ENCODE measurements at regions not wholly inside any gene's neighbourhood (a gene's known extent, or its start where the extent isn't known, plus 50 kb on each side); places are given as distances from the start of the nearest gene placed in this dataset.

DNA sequence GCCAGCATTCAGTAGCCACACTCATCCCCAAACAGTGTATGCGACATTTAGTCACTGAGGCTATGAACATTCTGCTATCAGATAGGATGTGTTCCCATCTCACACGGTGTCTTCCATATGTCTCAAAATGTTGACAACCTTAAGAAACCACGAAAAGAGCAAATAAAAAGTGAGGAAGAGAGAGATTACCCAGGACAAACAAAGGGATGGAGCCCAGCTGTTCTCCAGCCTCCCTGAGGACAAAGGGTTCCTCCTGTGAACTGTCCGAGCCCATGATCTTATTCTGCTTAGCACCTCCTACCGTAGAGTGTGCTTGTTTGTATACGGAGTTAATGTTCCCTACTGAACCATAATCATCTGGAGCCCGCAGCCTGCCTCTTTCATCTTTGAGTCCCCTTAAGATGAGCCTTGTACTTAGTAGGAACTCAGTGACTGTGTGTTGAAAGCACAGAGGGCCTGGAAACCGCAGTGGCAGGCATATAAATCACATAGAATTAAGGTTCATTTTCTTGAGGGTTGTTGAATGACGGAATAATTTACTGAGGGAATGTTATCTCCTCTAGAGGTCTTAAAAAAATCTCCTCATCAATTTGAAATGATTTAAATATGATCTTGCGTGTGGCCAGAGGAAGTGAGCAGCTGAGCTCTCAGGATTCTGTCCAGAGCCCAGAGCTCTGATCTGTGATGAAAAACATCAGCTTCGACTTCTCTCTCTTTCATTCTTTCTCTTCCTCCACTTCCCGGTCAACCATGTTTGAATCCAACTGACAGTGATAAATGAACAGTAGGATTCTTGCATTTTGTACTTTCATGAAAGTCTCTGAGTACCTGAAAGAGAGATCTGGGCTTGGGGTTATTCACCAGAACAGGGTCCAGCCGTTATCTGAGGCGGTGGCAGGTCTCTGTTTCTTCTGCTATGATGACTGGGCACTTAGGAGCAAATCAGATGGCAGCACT lies 200.5 kb downstream of the KLF5 start:
- Mint-ChIP-seq H3K27ac (peak overlapping the region; percentile 18), H3K36me3 (ENCODE audit: insufficient read depth) (peaks cover 2% of the 10 kb centered on the region), H3K4me3 (ENCODE audit: low read depth) (no peak overlapping the region), H3K27me3 (no peaks in the 10 kb centered on the region), H3K9me3 (ENCODE audit: low read depth) (no peaks in the 10 kb centered on the region), H3K4me1 (ENCODE audit: low read depth) (peaks cover 24% of the 10 kb centered on the region)
- DNase-seq (ENCODE audit: low spot score, unreplicated experiment) = no peak
- TF ChIP-seq, protein P1, sequence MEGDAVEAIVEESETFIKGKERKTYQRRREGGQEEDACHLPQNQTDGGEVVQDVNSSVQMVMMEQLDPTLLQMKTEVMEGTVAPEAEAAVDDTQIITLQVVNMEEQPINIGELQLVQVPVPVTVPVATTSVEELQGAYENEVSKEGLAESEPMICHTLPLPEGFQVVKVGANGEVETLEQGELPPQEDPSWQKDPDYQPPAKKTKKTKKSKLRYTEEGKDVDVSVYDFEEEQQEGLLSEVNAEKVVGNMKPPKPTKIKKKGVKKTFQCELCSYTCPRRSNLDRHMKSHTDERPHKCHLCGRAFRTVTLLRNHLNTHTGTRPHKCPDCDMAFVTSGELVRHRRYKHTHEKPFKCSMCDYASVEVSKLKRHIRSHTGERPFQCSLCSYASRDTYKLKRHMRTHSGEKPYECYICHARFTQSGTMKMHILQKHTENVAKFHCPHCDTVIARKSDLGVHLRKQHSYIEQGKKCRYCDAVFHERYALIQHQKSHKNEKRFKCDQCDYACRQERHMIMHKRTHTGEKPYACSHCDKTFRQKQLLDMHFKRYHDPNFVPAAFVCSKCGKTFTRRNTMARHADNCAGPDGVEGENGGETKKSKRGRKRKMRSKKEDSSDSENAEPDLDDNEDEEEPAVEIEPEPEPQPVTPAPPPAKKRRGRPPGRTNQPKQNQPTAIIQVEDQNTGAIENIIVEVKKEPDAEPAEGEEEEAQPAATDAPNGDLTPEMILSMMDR (IDR thresholded peaks at IDR 0.05; ENCODE audit: unreplicated experiment) = no peak

DNA sequence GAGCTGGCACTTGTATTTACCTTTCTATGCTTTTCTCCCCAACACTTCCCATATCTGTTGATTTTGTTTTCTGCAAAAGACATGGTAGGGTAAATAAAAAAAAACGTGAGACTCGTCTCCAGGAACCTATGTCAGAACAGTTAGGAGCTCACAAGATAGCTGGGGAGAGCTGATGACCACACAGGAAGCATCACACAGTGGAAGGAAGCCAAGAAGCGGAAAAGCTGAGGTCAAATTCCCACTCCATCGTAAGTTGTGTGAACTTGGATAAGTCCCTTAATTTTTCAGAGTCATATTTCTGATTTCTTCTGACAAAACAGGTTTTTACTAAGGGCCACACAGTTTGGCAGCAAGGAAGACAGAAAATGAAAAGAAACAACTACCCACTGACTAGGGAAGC lies 199.6 kb downstream of the KLF5 start:
- H3K4me1 Mint-ChIP-seq (ENCODE audit: low read depth) = peaks cover 19% of the 10 kb centered on the region
- H3K27ac Mint-ChIP-seq = no peak overlapping the region
- DNase-seq (ENCODE audit: low spot score, unreplicated experiment) = no peak
- H3K9me3 Mint-ChIP-seq (ENCODE audit: low read depth) = no peaks in the 10 kb centered on the region
- no peaks in the 10 kb centered on the region for H3K27me3 Mint-ChIP-seq
- H3K36me3 Mint-ChIP-seq (ENCODE audit: insufficient read depth) = peaks cover 2% of the 10 kb centered on the region
- no peak overlapping the region for H3K4me3 Mint-ChIP-seq (ENCODE audit: low read depth)
- TF ChIP-seq, protein P1 (IDR thresholded peaks at IDR 0.05; ENCODE audit: unreplicated experiment) = no peak

DNA sequence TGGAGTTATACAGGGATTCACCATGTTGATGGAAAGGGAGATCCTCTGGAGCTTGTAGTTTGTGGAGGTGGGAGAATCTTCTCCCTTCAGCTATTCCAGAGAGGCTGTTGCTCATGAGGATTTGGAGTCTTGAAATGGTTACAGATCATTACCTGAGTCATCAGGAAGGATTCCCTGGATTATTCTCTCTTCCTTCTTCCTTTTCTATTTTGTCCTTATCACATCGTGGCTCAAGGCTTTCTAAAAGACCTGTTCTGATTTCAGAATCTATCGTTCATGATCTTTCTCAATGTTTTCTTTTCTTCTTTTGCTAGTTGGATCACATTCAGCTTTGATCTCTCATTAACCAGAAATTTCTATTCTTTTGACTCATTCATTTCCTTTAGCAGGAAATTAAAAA lies 196.0 kb downstream of the KLF5 start:
- Mint-ChIP-seq H3K27me3 (no peaks in the 10 kb centered on the region), H3K9me3 (ENCODE audit: low read depth) (peaks cover 3% of the 10 kb centered on the region), H3K4me1 (ENCODE audit: low read depth) (peaks cover 32% of the 10 kb centered on the region), H3K27ac (no peak overlapping the region), H3K36me3 (ENCODE audit: insufficient read depth) (peaks cover 2% of the 10 kb centered on the region), H3K4me3 (ENCODE audit: low read depth) (no peak overlapping the region)
- TF ChIP-seq, protein P1 (IDR thresholded peaks at IDR 0.05; ENCODE audit: unreplicated experiment) = no peak
- DNase-seq (ENCODE audit: low spot score, unreplicated experiment) = no peak

DNA sequence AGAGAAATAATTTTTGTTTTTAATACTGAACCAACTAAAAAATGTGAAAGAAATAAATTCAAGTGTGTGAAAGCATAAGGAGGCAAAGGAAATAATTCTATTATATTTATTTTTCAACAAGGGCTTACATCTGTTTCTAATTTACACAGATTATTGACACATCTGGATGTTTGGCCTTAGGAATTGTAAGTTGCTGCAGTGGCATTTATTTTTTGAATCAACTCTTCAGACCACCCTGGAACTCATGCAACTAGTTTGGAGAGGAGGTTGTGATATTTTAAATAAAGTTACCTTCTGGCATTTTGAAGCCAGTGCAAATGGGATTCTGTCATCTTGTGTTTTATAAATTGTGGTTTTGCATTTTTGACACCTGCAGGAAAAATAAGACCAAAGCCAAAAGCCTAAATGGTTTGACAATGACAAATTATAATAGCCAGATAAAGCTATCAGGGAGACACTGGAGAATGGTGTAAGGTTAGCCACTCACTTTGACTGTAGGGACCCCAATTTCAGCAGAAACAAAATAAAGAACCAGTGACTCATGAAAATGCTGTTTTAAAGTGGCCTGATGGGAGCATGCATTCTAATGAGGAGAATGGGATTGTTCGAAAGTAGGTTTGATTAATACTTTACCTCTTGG lies 192.9 kb downstream of the KLF5 start:
- Mint-ChIP-seq H3K4me1 (ENCODE audit: low read depth) (peaks cover 34% of the 10 kb centered on the region), H3K27ac (peak overlapping the region; percentile 51), H3K36me3 (ENCODE audit: insufficient read depth) (peaks cover 2% of the 10 kb centered on the region), H3K4me3 (ENCODE audit: low read depth) (no peak overlapping the region), H3K27me3 (no peaks in the 10 kb centered on the region), H3K9me3 (ENCODE audit: low read depth) (peaks cover 3% of the 10 kb centered on the region)
- TF ChIP-seq, protein P1 (IDR thresholded peaks at IDR 0.05; ENCODE audit: unreplicated experiment) = no peak
- no peak for DNase-seq (ENCODE audit: low spot score, unreplicated experiment)

DNA sequence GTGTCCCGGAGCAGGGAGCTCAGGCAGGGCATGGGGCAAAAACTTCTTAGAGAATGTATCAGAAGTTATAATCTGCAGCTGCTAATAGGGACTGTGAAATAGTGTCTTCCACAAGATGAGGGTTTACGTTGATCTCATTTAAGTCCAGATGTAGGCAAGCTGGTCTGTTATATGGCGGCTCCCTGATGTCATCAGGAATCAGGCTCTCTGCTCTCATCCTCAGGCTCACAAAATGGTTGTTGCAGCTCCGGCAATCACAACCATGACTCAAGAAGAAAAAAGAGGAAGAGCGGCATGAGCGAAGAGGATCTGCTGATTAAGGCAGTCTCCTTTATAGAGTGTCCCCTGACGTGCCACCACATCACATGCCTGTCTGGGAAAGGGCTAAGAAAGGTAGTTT lies 191.3 kb downstream of the KLF5 start:
- no peak for DNase-seq (ENCODE audit: low spot score, unreplicated experiment)
- H3K4me3 Mint-ChIP-seq (ENCODE audit: low read depth) = no peak overlapping the region
- peaks cover 3% of the 10 kb centered on the region for H3K9me3 Mint-ChIP-seq (ENCODE audit: low read depth)
- no peaks in the 10 kb centered on the region for H3K27me3 Mint-ChIP-seq
- peaks cover 2% of the 10 kb centered on the region for H3K36me3 Mint-ChIP-seq (ENCODE audit: insufficient read depth)
- peak overlapping the region; percentile 68 for H3K27ac Mint-ChIP-seq
- TF ChIP-seq, protein P1 (IDR thresholded peaks at IDR 0.05; ENCODE audit: unreplicated experiment) = no peak
- peaks cover 34% of the 10 kb centered on the region for H3K4me1 Mint-ChIP-seq (ENCODE audit: low read depth)

Measured in progenitor cell of endocrine pancreas (in vitro differentiated cells).